H1 (cell line): ENCODE measurements at regions not wholly inside any gene's neighbourhood (a gene's known extent, or its start where the extent isn't known, plus 50 kb on each side); places are given as distances from the start of the nearest gene placed in this dataset.

Source experiments
- CTCF ChIA-PET: fragments of 300-600 bp; sonication (Branson Sonifier 250); formaldehyde crosslinking; loops from one replicate; lab custom pipeline; 2021; ENCODE audit not compliant: partially characterized antibody; lab: Charles Lee
- POLR2A ChIA-PET: fragments of 300-600 bp; sonication (Branson Sonifier 250); formaldehyde crosslinking; loops from one replicate; lab custom pipeline; 2021; ENCODE audit warnings: inconsistent platforms; ENCODE audit not compliant: partially characterized antibody; lab: Charles Lee
- DNase-seq, 2 experiments: peaks; one replicate each; pipeline versions ENCODE4 v3.0.0 to v3.0.0-alpha.2; 2010 to 2022; ENCODE audit warnings: low spot score in 2 of 2, low read depth in 1 of 2, mixed read lengths in 1 of 2
- FAIRE-seq: peaks from 2 replicates; lab custom pipeline; 2011; peaks lifted over from hg19 to GRCh38; lab: Jason Lieb, UNC
- H2AFZ ChIP-seq: 2 replicates; pipeline ENCODE4 v1.8.1; 2012; ENCODE audit warnings: low read length, inconsistent platforms
- H2AK5ac ChIP-seq: 2 replicates; pipeline ENCODE4 v1.6.1; 2013; ENCODE audit warnings: low read depth, low read length
- H2BK120ac ChIP-seq: replicated peaks from 2 replicates; pipeline ENCODE3; 2013; ENCODE audit warnings: low read depth, low read length, inconsistent platforms
- H2BK12ac ChIP-seq: 2 replicates; pipeline ENCODE4 v1.6.1; 2013; ENCODE audit warnings: low read depth, low read length
- H2BK15ac ChIP-seq: 2 replicates; pipeline ENCODE4 v1.6.1; 2013; ENCODE audit warnings: low read length
- H2BK20ac ChIP-seq: 2 replicates; pipeline ENCODE4 v1.6.1; 2013; ENCODE audit warnings: low read length
- H2BK5ac ChIP-seq: 2 replicates; pipeline ENCODE4 v1.6.1; 2013; ENCODE audit warnings: low read depth, low read length
- H3K14ac ChIP-seq: 2 replicates; pipeline ENCODE4 v1.6.1; 2013; ENCODE audit warnings: inconsistent platforms; ENCODE audit not compliant: insufficient read length
- H3K18ac ChIP-seq: 2 replicates; pipeline ENCODE4 v1.6.1; 2013; ENCODE audit warnings: low read length; ENCODE audit errors: extremely low read depth
- H3K23ac ChIP-seq: 2 replicates; pipeline ENCODE4 v1.6.1; 2013; ENCODE audit warnings: inconsistent platforms; ENCODE audit not compliant: insufficient read length
- H3K23me2 ChIP-seq: 2 replicates; pipeline ENCODE4 v1.6.1; 2013; ENCODE audit warnings: low read depth, low read length
- H3K27ac ChIP-seq: 2 replicates; pipeline ENCODE4 v1.6.1; 2011; ENCODE audit warnings: low read depth, low read length, inconsistent platforms
- H3K27me3 ChIP-seq, 4 experiments: replicated peaks in 1 of 4; 1 replicate in 1 of 4; 2 replicates in 3 of 4; pipeline versions ENCODE4 v1.6.1 to v1.8.1; 2011 to 2013; ENCODE audit warnings: low read length in 3 of 4, mild to moderate bottlenecking in 3 of 4, inconsistent platforms in 2 of 4, mixed read lengths in 2 of 4, moderate library complexity in 1 of 4; ENCODE audit not compliant: control insufficient read depth in 3 of 4, insufficient read depth in 3 of 4; ENCODE audit errors: extremely low read depth in 1 of 4
- H3K36me3 ChIP-seq, 4 experiments: 2 replicates each; pipeline versions ENCODE4 v1.6.1 to v1.8.1; 2011 to 2013; ENCODE audit warnings: mild to moderate bottlenecking in 4 of 4, low read length in 3 of 4, moderate library complexity in 2 of 4, control low read depth in 1 of 4, inconsistent platforms in 1 of 4; ENCODE audit not compliant: insufficient read depth in 4 of 4, control insufficient read depth in 2 of 4
- H3K4ac ChIP-seq: replicated peaks from 2 replicates; pipeline ENCODE3; 2013; ENCODE audit warnings: low read length, low read depth, mixed read lengths, inconsistent platforms; ENCODE audit not compliant: insufficient read length
- H3K4me1 ChIP-seq, 4 experiments: replicated peaks in 1 of 4; 1 replicate in 1 of 4; 2 replicates in 3 of 4; pipeline versions ENCODE4 v1.6.1 to v1.8.1; 2011 to 2013; ENCODE audit warnings: low read length in 3 of 4, inconsistent platforms in 2 of 4, mixed read lengths in 1 of 4; ENCODE audit not compliant: insufficient read depth in 4 of 4, control insufficient read depth in 3 of 4
- H3K4me2 ChIP-seq, 2 experiments: 2 replicates each; pipeline versions ENCODE4 v1.6.1 to v1.8.1; 2011 to 2013; ENCODE audit warnings: low read depth in 2 of 2, low read length in 2 of 2, control low read depth in 1 of 2, inconsistent platforms in 1 of 2, mild to moderate bottlenecking in 1 of 2; ENCODE audit not compliant: insufficient read depth in 1 of 2
- H3K4me3 ChIP-seq, 4 experiments: fragments of 200-600, 300-600 bp in 1 of 4; sonication (generic), shearing (Covaris generic), sonication (Bioruptor Twin) in 1 of 4; 2 replicates each; pipeline versions ENCODE4 v1.5.1 to v1.8.1; 2011 to 2016; ENCODE audit warnings: low read length in 4 of 4, low read depth in 3 of 4, control low read depth in 2 of 4, inconsistent platforms in 2 of 4, mild to moderate bottlenecking in 2 of 4, mixed read lengths in 1 of 4, moderate library complexity in 1 of 4; ENCODE audit not compliant: insufficient read depth in 2 of 4; ENCODE audit errors: extremely low read depth in 1 of 4
- H3K56ac ChIP-seq: replicated peaks from 2 replicates; pipeline ENCODE3; 2013; ENCODE audit warnings: low read depth, mild to moderate bottlenecking, mixed read lengths, low read length, inconsistent platforms; ENCODE audit not compliant: insufficient read length
- H3K79me1 ChIP-seq: 2 replicates; pipeline ENCODE4 v1.6.1; 2013; ENCODE audit warnings: low read depth, low read length, control low read depth
- H3K79me2 ChIP-seq, 2 experiments: 2 replicates each; pipeline versions ENCODE4 v1.6.1 to v1.8.1; 2012 to 2013; ENCODE audit warnings: low read length in 2 of 2, mild to moderate bottlenecking in 2 of 2, inconsistent platforms in 1 of 2; ENCODE audit not compliant: insufficient read depth in 2 of 2, control insufficient read depth in 1 of 2
- H3K9ac ChIP-seq, 4 experiments: replicated peaks in 1 of 4; 1 replicate in 1 of 4; 2 replicates in 3 of 4; pipeline versions ENCODE4 v1.6.1 to v1.8.1; 2011 to 2013; ENCODE audit warnings: low read depth in 3 of 4, low read length in 3 of 4, control low read depth in 2 of 4, mild to moderate bottlenecking in 2 of 4, moderate library complexity in 2 of 4, inconsistent platforms in 1 of 4; ENCODE audit errors: extremely low read depth in 1 of 4
- H3K9me3 ChIP-seq, 2 experiments: 2 replicates each; pipeline versions ENCODE4 v1.6.1 to v1.8.1; 2012 to 2013; ENCODE audit warnings: mild to moderate bottlenecking in 2 of 2, moderate library complexity in 2 of 2, control low read depth in 1 of 2, inconsistent platforms in 1 of 2, low read depth in 1 of 2, low read length in 1 of 2, mixed read lengths in 1 of 2; ENCODE audit not compliant: insufficient read depth in 2 of 2
- H4K20me1 ChIP-seq, 2 experiments: replicated peaks in 1 of 2; 2 replicates each; pipeline versions ENCODE3 to v1.8.1; 2011 to 2013; ENCODE audit warnings: inconsistent platforms in 2 of 2, low read length in 2 of 2, mild to moderate bottlenecking in 1 of 2; ENCODE audit not compliant: insufficient read depth in 2 of 2, control insufficient read depth in 1 of 2
- H4K5ac ChIP-seq: 2 replicates; pipeline ENCODE4 v1.6.1; 2013; ENCODE audit warnings: low read length, low read depth, mixed read lengths, inconsistent platforms; ENCODE audit not compliant: insufficient read length
- H4K8ac ChIP-seq: 2 replicates; pipeline ENCODE4 v1.8.0; 2013; ENCODE audit warnings: mild to moderate bottlenecking, moderate library complexity, low read length, inconsistent platforms; ENCODE audit not compliant: insufficient read depth; ENCODE audit errors: extremely low read depth
- H4K91ac ChIP-seq: replicated peaks from 2 replicates; pipeline ENCODE3; 2013; ENCODE audit warnings: low read length, mixed read lengths, inconsistent platforms; ENCODE audit not compliant: insufficient read length
- KDM5A ChIP-seq: fragments of 200-600 bp; IDR thresholded peaks from 2 replicates; pipeline ENCODE4 v1.7.1; 2012; ENCODE audit warnings: mild to moderate bottlenecking, low read length, inconsistent platforms, mixed read lengths
- SAP30 ChIP-seq: fragments of 300-600 bp; sonication (generic); IDR thresholded peaks from 2 replicates; pipeline ENCODE4 v1.7.1; 2012; ENCODE audit warnings: low read length, moderate library complexity, mild to moderate bottlenecking, inconsistent platforms; ENCODE audit not compliant: insufficient read depth, insufficient replicate concordance
- WGBS, 2 experiments: shearing (Covaris generic) in 1 of 2; methylation state at CpG; one replicate each; pipeline versions ENCODE4 v1.1.6 to v1.1.7; 2013 to 2015; ENCODE audit warnings: low lambda C conversion rate in 2 of 2, mixed read lengths in 2 of 2, inconsistent platforms in 1 of 2, low coverage in 1 of 2, missing lambda C conversion rate in 1 of 2; ENCODE audit not compliant: insufficient replicate concordance in 2 of 2, insufficient coverage in 1 of 2, insufficient read length in 1 of 2; ENCODE audit errors: extremely low coverage in 1 of 2, missing lambda C conversion rate in 1 of 2; 5-methylcytosine and 5-hydroxymethylcytosine counted together
- TF ChIP-seq, protein P1 (sequence below), 3 experiments: IDR thresholded peaks; 1 replicate in 2 of 3; 2 replicates in 1 of 3; pipeline versions ENCODE4 v1.5.1 to v1.6.1; 2011; ENCODE audit warnings: low read length in 3 of 3, mild to moderate bottlenecking in 3 of 3, inconsistent platforms in 2 of 3, low read depth in 1 of 3, moderate library complexity in 1 of 3; ENCODE audit not compliant: insufficient read depth in 1 of 3; ENCODE audit errors: control extremely low read depth in 1 of 3

- no peak for FAIRE-seq
- Histone ChIP-seq H2BK5ac (no peak overlapping the region), H3K9ac (no peak overlapping the region), H4K5ac (no peak overlapping the region), H4K20me1 (no peaks in the 10 kb centered on the region), H2AFZ (no peak overlapping the region), H3K36me3 (no peaks in the 10 kb centered on the region), H3K4me1 (no peaks in the 10 kb centered on the region), H4K8ac (no peak overlapping the region), H3K23me2 (no peaks in the 10 kb centered on the region), H3K27ac (no peak overlapping the region), H2BK120ac (no peak overlapping the region), H2BK12ac (no peak overlapping the region), H4K91ac (no peak overlapping the region), H3K4me2 (no peak overlapping the region), H3K79me2 (no peaks in the 10 kb centered on the region), H2AK5ac (no peak overlapping the region), H3K4me3 (no peak overlapping the region), H3K18ac (no peak overlapping the region), H3K4ac (no peak overlapping the region), H3K9me3 (no peaks in the 10 kb centered on the region), H3K27me3 (no peaks in the 10 kb centered on the region), H2BK20ac (no peak overlapping the region), H3K79me1 (no peaks in the 10 kb centered on the region), H3K14ac (no peak overlapping the region), H3K23ac (no peak overlapping the region), H2BK15ac (no peak overlapping the region), H3K56ac (no peak overlapping the region)
- WGBS, 2 experiments, result 95% methylated on average over 3 of the region's 3 CpGs; no CpG with 5 or more reads in 1 of the 2 experiments
- no peak for DNase-seq
- CTCF ChIA-PET, result interaction anchor here (0.8 to 1.6 kb wide), 2 partner anchors 8 to 9 kb away, joined by 5 to 9 read pairs; no protein-coding TSS in a partner anchor
- POLR2A ChIA-PET, result no interaction called here
- TF ChIP-seq KDM5A (no peak), SAP30 (no peak)
- TF ChIP-seq, protein P1, sequence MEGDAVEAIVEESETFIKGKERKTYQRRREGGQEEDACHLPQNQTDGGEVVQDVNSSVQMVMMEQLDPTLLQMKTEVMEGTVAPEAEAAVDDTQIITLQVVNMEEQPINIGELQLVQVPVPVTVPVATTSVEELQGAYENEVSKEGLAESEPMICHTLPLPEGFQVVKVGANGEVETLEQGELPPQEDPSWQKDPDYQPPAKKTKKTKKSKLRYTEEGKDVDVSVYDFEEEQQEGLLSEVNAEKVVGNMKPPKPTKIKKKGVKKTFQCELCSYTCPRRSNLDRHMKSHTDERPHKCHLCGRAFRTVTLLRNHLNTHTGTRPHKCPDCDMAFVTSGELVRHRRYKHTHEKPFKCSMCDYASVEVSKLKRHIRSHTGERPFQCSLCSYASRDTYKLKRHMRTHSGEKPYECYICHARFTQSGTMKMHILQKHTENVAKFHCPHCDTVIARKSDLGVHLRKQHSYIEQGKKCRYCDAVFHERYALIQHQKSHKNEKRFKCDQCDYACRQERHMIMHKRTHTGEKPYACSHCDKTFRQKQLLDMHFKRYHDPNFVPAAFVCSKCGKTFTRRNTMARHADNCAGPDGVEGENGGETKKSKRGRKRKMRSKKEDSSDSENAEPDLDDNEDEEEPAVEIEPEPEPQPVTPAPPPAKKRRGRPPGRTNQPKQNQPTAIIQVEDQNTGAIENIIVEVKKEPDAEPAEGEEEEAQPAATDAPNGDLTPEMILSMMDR (IDR thresholded peaks at IDR 0.05; ENCODE audit: control extremely low read depth in 1 of 3, insufficient read depth in 1 of 3, low read depth in 1 of 3, low read length in 3 of 3), result no peak
These were observed 481.6 kb downstream of the NTRK2 start for GRCh38 chr9:85151162-85151561.
